Heart right ventricle (tissue), 16 donors: ENCODE measurements at regions not wholly inside any gene's neighbourhood (a gene's known extent, or its start where the extent isn't known, plus 50 kb on each side); places are given as distances from the start of the nearest gene placed in this dataset.
"Not testable (repeated sequence)": the region's sequence is repeated elsewhere in the genome, so short reads cannot be mapped to it uniquely, and the experiment has no call there.

Experiments used
- ATAC-seq, 8 donors: fragments of 200-7000 bp; cut with Tn5 transposase; one replicate each; pipeline ENCODE4 v1.9.1; 2020; ENCODE audit warnings: mild to moderate bottlenecking in 8 of 8, moderate library complexity in 8 of 8, moderate number of reproducible peaks in 1 of 8
- DNase-seq, 2 donors: peaks; one replicate each; pipeline ENCODE4 v3.0.0-alpha.2; 2020
- H3K27ac ChIP-seq, 10 donors: fragments of 200-600 bp; sonication (generic) in 2 of 10; one replicate each; pipeline versions ENCODE4 v1.5.0 to v1.8.0; 2020 to 2022; ENCODE audit warnings: mild to moderate bottlenecking in 3 of 10
- H3K27me3 ChIP-seq, 7 donors: fragments of 200-600 bp; one replicate each; pipeline ENCODE4 v1.8.0; 2021 to 2022; ENCODE audit warnings: mild to moderate bottlenecking in 2 of 7
- H3K36me3 ChIP-seq, 9 donors: fragments of 200-600 bp; sonication (generic) in 1 of 9; one replicate each; pipeline versions ENCODE4 v1.5.0 to v1.8.0; 2020 to 2022; ENCODE audit warnings: mild to moderate bottlenecking in 2 of 9
- H3K4me1 ChIP-seq, 9 donors: fragments of 200-600 bp; sonication (generic) in 1 of 9; one replicate each; pipeline versions ENCODE4 v1.5.0 to v1.8.0; 2020 to 2022; ENCODE audit warnings: mild to moderate bottlenecking in 4 of 9
- H3K4me3 ChIP-seq, 10 donors: fragments of 200-600 bp; sonication (generic) in 2 of 10; one replicate each; pipeline versions ENCODE4 v1.5.0 to v1.8.0; 2020 to 2022; ENCODE audit warnings: mild to moderate bottlenecking in 7 of 10, moderate library complexity in 2 of 10
- H3K9me3 ChIP-seq, 11 donors: fragments of 200-600 bp in 10 of 11; sonication (generic) in 2 of 11; one replicate each; pipeline versions ENCODE4 v1.5.0 to v1.8.0; 2013 to 2022; ENCODE audit warnings: mild to moderate bottlenecking in 2 of 11, control low read depth in 1 of 11, moderate library complexity in 1 of 11
- WGBS, 2 donors: extraction: QIAGEN DNeasy Blood & Tissue Kit; methylation state at CpG; one replicate each; pipeline ENCODE4 v1.1.7; 2013; ENCODE audit warnings: inconsistent platforms in 1 of 2; 5-methylcytosine and 5-hydroxymethylcytosine counted together
- intact Hi-C, 10 donors: fragments of 100-400 bp; cut with DNase I; formaldehyde crosslinking; loops; one replicate each; pipeline versions ENCODE4 v1.11.1 to v1.14.2; 2022
- TF ChIP-seq, protein P1 (sequence below), 9 donors: fragments of 200-600 bp; sonication (generic) in 2 of 9; IDR thresholded peaks; one replicate each; pipeline versions ENCODE4 v1.5.0 to v1.8.0; 2021 to 2022; ENCODE audit warnings: antibody characterized with exemption in 9 of 9, mild to moderate bottlenecking in 5 of 9, moderate library complexity in 1 of 9
- donor health status: Arrhythmogenic right ventricular cardiomyopathy.
- donor health status: ischemic (EF 13 %, LVEDD 7.1; RV severe dilation, severe dysfunction).
- donor health status: healthy with polysubstance abuse.
- donor health status: DM: no; HTN: yes; CAD: no.
- donor health status: DM: no; HTN: no; CAD: no.
- donor health status: ischemic (EF 25% LVEDD 6.9; RV normal size, moderate dysfunction).
- donor health status: ischemic (EF 25% LVEDD 5.7; RV mildly dilated, moderate dysfunction).
- donor health status: healthy.
- donor health status: DM: yes; HTN: yes; CAD: no.
- donor health status: Ischemic cardiomyopathy.
- donor health status: ischemic (EF 35%, LVEDD 5.7; RV mildly dilated, moderate dysfunction).
- donor health status: nonischemic (EF 11% LVEDD 7.7; RV severe dilation, severe dysfunction).
- donor health status: DM: yes; HTN: yes; CAD: no.
- donor health status: PGD.
- donor health status: ischemic (EF 29% LVEDD 5.4; RV normal size, mild dysfunction).
- donor health status: nonischemic (EF 23%, LVEDD 6.1; RV moderate dilation, normal function).

DNA sequence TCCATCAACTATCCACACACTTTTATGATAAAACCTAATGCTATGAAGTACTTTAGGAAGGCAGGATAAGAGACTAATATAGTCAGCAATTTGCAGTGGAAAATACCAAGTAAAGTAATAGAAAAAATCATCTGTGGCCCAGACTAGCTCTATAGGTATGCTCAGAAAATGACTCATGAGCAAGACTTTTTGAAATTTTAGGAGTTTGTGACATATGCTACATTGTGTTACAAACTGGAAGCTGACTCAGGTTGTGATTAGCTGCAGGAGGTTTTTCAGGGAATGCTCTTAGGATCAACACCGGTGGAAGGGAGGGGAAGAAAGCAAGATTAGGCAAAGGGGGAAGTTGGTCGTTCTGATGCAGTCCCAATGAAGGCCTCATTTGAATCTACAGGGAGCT lies 56.1 kb downstream of the FEZF1 start:
- intact Hi-C loops: no loop called here
- H3K4me3 ChIP-seq: no peak overlapping the region
- H3K27ac ChIP-seq: no peak overlapping the region
- DNase-seq (no peak), ATAC-seq (no peak)
- H3K27me3 ChIP-seq: peaks cover 0 to 9% (median 0%) of the 10 kb centered on the region in 7 donors
- peaks cover 0 to 8% (median 0%) of the 10 kb centered on the region in 11 donors for H3K9me3 ChIP-seq
- H3K4me1 ChIP-seq: no peaks in the 10 kb centered on the region
- H3K36me3 ChIP-seq: no peaks in the 10 kb centered on the region
- WGBS, 2 donors: 17 to 19% methylated on average over 2 of the region's 2 CpGs
- TF ChIP-seq, protein P1, sequence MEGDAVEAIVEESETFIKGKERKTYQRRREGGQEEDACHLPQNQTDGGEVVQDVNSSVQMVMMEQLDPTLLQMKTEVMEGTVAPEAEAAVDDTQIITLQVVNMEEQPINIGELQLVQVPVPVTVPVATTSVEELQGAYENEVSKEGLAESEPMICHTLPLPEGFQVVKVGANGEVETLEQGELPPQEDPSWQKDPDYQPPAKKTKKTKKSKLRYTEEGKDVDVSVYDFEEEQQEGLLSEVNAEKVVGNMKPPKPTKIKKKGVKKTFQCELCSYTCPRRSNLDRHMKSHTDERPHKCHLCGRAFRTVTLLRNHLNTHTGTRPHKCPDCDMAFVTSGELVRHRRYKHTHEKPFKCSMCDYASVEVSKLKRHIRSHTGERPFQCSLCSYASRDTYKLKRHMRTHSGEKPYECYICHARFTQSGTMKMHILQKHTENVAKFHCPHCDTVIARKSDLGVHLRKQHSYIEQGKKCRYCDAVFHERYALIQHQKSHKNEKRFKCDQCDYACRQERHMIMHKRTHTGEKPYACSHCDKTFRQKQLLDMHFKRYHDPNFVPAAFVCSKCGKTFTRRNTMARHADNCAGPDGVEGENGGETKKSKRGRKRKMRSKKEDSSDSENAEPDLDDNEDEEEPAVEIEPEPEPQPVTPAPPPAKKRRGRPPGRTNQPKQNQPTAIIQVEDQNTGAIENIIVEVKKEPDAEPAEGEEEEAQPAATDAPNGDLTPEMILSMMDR (IDR thresholded peaks at IDR 0.05): no peak

DNA sequence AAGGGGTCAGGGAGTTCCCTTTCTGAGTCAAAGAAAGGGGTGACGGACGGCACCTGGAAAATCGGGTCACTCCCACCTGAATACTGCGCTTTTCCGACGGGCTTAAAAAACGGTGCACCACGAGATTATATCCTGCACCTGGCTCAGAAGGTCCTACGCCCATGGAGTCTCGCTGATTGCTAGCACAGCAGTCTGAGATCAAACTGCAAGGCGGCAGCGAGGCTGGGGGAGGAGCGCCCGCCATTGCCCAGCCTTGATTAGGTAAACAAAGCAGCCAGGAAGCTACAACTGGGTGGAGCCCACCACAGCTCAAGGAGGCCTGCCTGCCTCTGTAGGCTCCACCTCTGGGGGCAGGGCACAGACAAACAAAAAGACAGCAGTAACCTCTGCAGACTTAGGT lies 65.8 kb downstream of the FEZF1 start:
- ATAC-seq, H3K27me3 ChIP-seq, H3K27ac ChIP-seq, intact Hi-C loops, H3K36me3 ChIP-seq, H3K4me1 ChIP-seq, H3K9me3 ChIP-seq, H3K4me3 ChIP-seq, DNase-seq: not testable (repeated sequence)
- WGBS, 2 donors: 78 to 85% methylated on average over 13 to 14 of the region's 14 CpGs

DNA sequence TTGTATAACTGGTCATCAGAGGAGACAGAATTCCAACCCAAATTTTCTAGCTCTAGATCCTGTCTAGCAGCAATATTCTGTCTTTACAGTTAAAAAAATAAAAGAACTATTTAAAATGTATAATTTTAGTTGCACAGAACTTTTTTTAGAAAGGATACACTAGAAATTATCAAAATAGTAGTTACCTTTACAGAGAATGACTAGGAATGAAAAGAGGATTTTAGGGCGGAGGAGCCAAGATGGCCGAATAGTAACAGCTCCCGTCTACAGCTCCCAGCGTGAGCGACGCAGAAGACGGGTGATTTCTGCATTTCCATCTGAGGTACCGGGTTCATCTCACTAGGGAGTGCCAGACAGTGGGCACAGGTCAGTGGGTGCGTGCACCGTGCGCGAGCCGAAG lies 66.3 kb downstream of the FEZF1 start:
- H3K36me3 ChIP-seq, ATAC-seq, H3K4me3 ChIP-seq, H3K27me3 ChIP-seq, H3K27ac ChIP-seq, H3K9me3 ChIP-seq, intact Hi-C loops, H3K4me1 ChIP-seq, DNase-seq: not testable (repeated sequence)
- WGBS, 2 donors: 95 to 96% methylated on average over 8 to 13 of the region's 13 CpGs

DNA sequence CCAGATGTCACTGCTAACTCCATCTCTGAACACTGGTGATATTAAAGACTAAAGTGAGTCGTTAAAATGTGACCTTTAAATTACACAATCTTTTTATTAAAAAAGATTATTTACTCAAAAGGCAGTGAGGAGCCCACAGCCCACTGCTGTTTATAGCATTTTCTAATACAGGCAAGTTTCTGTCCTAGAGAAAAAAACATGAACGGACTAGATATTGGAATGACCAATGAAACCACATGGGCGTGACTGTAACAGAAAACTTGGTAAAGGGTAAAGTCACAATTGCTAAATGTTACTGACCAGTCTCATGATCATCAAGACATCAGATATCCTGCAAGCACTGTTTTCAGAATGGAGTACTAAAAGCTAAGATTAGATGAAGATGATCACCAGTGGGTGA lies 78.7 kb downstream of the FEZF1 start:
- H3K27me3 ChIP-seq: peaks cover 0 to 6% (median 0%) of the 10 kb centered on the region in 7 donors
- TF ChIP-seq, protein P1 (IDR thresholded peaks at IDR 0.05): no peak
- H3K4me1 ChIP-seq: no peaks in the 10 kb centered on the region
- H3K36me3 ChIP-seq: no peaks in the 10 kb centered on the region
- intact Hi-C loops: loop anchor here in 3 of 10 donors (10.0 kb wide), 3 partner anchors 299 to 929 kb away; no protein-coding TSS in a partner anchor
- DNase-seq (no peak), ATAC-seq (no peak)
- no peaks in the 10 kb centered on the region for H3K9me3 ChIP-seq
- no peak overlapping the region for H3K27ac ChIP-seq
- no peak overlapping the region for H3K4me3 ChIP-seq
- 75 to 87% methylated on average over 3 of the region's 3 CpGs for WGBS, 2 donors

DNA sequence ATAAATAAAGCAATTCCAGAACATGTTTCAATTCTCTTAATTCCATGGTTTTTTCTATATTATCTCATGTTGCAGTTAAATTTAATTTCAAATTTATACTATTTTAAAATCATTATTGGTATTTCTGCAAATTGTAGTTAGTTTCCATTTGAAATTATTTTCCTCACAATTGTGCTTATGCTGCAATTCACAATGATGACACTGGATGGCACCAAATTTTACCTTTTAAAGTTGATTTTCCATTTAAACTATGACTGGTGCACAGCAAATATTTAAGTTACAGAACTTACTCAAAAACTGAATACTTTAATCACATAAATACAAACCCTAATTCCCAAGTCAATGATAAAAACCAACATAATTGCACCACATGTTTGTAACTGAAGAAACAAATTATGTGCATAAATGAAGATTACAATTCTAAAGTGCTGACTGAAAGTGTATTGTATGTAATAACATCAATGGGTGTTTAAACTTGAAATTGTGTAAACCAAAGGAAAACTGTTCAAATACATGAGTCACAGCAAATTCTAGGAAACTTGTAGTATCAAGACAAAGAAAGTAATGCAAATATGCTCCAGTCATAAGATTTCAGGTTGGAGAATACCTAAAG lies 75.3 kb upstream of the AASS start:
- Histone ChIP-seq H3K27ac (no peak overlapping the region), H3K9me3 (no peaks in the 10 kb centered on the region), H3K36me3 (no peaks in the 10 kb centered on the region), H3K27me3 (no peaks in the 10 kb centered on the region), H3K4me3 (no peak overlapping the region), H3K4me1 (no peaks in the 10 kb centered on the region)
- intact Hi-C loops: loop anchor here in 7 of 10 donors (2.0 to 10.0 kb wide), 5 partner anchors 308 to 935 kb away; no protein-coding TSS in a partner anchor
- DNase-seq (no peak), ATAC-seq (no peak)
- TF ChIP-seq, protein P1 (IDR thresholded peaks at IDR 0.05): peak; percentile 23 to 74 (median 59)
